PC-9 (cell line): ENCODE measurements at regions not wholly inside any gene's neighbourhood (a gene's known extent, or its start where the extent isn't known, plus 50 kb on each side); places are given as distances from the start of the nearest gene placed in this dataset.

ENCODE experiments used
- EZH2 ChIP-seq: fragments of 200-600 bp; sonication (generic); IDR thresholded peaks from 2 replicates; pipeline ENCODE4 v1.8.0; 2017; ENCODE audit warnings: antibody characterized with exemption, low read depth
- TF ChIP-seq, protein P1 (sequence below): fragments of 200-600 bp; sonication (generic); conservative IDR thresholded peaks from 2 replicates; pipeline ENCODE4 v1.6.1; 2017; ENCODE audit warnings: mixed run types, antibody characterized with exemption, mild to moderate bottlenecking, moderate library complexity

DNA sequence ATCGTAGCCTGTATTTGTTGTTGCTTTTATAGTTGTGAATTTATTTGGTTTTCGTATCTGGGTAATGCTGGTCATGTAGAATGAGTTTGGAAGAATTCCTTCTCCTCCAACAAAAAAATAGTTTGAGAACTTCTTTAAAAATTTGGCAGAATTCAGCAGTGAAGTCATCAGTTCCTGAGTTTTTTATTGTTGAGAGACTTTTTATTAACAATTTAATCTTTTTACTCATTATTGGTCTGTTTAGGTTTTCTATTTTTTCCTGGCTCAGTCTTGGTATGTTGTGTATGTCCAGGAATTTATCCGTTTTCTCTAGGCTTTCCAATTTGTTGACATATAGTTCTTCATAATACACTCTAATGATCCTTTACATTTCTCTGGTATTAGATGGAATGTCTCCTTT lies 1613.3 kb upstream of the PIK3C3 start:
- TF ChIP-seq, protein P1, sequence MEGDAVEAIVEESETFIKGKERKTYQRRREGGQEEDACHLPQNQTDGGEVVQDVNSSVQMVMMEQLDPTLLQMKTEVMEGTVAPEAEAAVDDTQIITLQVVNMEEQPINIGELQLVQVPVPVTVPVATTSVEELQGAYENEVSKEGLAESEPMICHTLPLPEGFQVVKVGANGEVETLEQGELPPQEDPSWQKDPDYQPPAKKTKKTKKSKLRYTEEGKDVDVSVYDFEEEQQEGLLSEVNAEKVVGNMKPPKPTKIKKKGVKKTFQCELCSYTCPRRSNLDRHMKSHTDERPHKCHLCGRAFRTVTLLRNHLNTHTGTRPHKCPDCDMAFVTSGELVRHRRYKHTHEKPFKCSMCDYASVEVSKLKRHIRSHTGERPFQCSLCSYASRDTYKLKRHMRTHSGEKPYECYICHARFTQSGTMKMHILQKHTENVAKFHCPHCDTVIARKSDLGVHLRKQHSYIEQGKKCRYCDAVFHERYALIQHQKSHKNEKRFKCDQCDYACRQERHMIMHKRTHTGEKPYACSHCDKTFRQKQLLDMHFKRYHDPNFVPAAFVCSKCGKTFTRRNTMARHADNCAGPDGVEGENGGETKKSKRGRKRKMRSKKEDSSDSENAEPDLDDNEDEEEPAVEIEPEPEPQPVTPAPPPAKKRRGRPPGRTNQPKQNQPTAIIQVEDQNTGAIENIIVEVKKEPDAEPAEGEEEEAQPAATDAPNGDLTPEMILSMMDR, result no peak
- TF ChIP-seq EZH2, result no peak
